Ishikawa (cell line): ENCODE measurements at regions not wholly inside any gene's neighbourhood (a gene's known extent, or its start where the extent isn't known, plus 50 kb on each side); places are given as distances from the start of the nearest gene placed in this dataset.

Source experiments
- CEBPB ChIP-seq: IDR thresholded peaks from 2 replicates; pipeline ENCODE4 v1.6.1; 2012
- CREB1 ChIP-seq: IDR thresholded peaks from 2 replicates; pipeline ENCODE4 v1.6.1; 2012; ENCODE audit warnings: low read depth
- EGR1 ChIP-seq: IDR thresholded peaks from 2 replicates; pipeline ENCODE4 v1.6.1; 2012
- EP300 ChIP-seq: IDR thresholded peaks from 2 replicates; pipeline ENCODE4 v1.6.1; 2012; ENCODE audit warnings: borderline replicate concordance
- FOXM1 ChIP-seq: IDR thresholded peaks from 2 replicates; pipeline ENCODE4 v1.6.1; 2012; ENCODE audit warnings: low read depth, borderline replicate concordance
- NFIC ChIP-seq: IDR thresholded peaks from 2 replicates; pipeline ENCODE4 v1.6.1; 2012
- RAD21 ChIP-seq: IDR thresholded peaks from 2 replicates; pipeline ENCODE4 v1.6.1; 2012; ENCODE audit warnings: low read depth
- TAF1 ChIP-seq: IDR thresholded peaks from 2 replicates; pipeline ENCODE4 v1.6.1; 2012; ENCODE audit warnings: low read depth, mild to moderate bottlenecking
- TCF12 ChIP-seq: IDR thresholded peaks from 2 replicates; pipeline ENCODE4 v1.6.1; 2012; ENCODE audit warnings: low read depth
- TEAD4 ChIP-seq: IDR thresholded peaks from 2 replicates; pipeline ENCODE4 v1.6.1; 2012
- YY1 ChIP-seq: IDR thresholded peaks from 2 replicates; pipeline ENCODE4 v1.6.1; 2012; ENCODE audit warnings: low read depth
- ZBTB7A ChIP-seq: IDR thresholded peaks from 2 replicates; pipeline ENCODE4 v1.6.1; 2012; ENCODE audit warnings: low read depth
- TF ChIP-seq, protein P1 (sequence below): IDR thresholded peaks from 2 replicates; pipeline ENCODE4 v1.6.1; 2012
- TF ChIP-seq, protein P2 (sequence below): IDR thresholded peaks from 2 replicates; pipeline ENCODE4 v1.6.1; 2012
- TF ChIP-seq, protein P3 (sequence below): IDR thresholded peaks from 2 replicates; pipeline ENCODE4 v1.6.1; 2012; ENCODE audit warnings: low read depth, mild to moderate bottlenecking

DNA sequence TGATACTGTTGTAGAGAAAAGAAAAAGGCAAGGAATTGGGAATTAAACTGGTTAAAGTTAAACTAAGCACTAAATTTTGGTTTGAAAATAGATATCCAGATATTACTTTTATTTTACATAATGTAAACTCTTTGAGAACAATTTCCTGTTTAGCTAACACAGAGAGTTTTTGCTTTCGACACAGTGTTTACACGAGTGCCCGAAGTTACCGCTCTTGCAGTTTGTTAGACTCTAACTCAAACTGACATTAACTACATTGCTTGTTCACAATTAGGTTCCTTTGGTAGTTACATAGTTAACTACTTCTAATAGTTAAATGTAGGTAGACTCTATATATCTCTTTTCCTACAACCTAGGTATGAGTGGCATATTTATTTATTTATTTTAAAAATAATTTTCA is 117.1 kb upstream of the CHD1 start:
- TF ChIP-seq TCF12 (no peak), ZBTB7A (no peak), RAD21 (no peak), CEBPB (no peak), TEAD4 (no peak), FOXM1 (no peak), NFIC (no peak), EP300 (no peak), EGR1 (no peak), YY1 (no peak), TAF1 (no peak)
- TF ChIP-seq, protein P1, sequence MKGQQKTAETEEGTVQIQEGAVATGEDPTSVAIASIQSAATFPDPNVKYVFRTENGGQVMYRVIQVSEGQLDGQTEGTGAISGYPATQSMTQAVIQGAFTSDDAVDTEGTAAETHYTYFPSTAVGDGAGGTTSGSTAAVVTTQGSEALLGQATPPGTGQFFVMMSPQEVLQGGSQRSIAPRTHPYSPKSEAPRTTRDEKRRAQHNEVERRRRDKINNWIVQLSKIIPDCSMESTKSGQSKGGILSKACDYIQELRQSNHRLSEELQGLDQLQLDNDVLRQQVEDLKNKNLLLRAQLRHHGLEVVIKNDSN = no peak
- TF ChIP-seq, protein P2, sequence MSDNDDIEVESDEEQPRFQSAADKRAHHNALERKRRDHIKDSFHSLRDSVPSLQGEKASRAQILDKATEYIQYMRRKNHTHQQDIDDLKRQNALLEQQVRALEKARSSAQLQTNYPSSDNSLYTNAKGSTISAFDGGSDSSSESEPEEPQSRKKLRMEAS = no peak

DNA sequence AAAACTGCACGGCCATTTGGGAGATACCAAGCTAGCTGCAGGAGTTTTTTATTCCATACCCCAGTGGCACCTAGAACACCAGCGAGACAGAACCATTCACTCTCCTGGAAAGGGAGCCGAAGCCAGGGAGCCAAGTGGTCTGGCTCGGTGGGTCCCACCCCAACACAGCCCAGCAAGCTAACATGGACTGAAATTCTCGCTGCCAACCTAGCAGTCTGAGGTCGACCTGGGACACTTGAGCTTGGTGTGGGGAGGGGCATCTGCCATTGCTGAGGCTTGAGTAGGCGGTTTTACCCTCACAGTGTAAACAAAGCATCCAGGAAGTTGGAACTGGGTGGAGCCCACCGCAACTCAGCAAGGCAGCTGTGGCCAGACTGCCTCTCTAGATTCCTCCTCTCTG is 108.9 kb upstream of the CHD1 start:
- TF ChIP-seq ZBTB7A (no peak), TAF1 (no peak), TEAD4 (no peak), EP300 (no peak), CREB1 (no peak), EGR1 (no peak), RAD21 (no peak), NFIC (no peak), FOXM1 (no peak), CEBPB (no peak), YY1 (no peak), TCF12 (no peak)
- TF ChIP-seq, protein P3, sequence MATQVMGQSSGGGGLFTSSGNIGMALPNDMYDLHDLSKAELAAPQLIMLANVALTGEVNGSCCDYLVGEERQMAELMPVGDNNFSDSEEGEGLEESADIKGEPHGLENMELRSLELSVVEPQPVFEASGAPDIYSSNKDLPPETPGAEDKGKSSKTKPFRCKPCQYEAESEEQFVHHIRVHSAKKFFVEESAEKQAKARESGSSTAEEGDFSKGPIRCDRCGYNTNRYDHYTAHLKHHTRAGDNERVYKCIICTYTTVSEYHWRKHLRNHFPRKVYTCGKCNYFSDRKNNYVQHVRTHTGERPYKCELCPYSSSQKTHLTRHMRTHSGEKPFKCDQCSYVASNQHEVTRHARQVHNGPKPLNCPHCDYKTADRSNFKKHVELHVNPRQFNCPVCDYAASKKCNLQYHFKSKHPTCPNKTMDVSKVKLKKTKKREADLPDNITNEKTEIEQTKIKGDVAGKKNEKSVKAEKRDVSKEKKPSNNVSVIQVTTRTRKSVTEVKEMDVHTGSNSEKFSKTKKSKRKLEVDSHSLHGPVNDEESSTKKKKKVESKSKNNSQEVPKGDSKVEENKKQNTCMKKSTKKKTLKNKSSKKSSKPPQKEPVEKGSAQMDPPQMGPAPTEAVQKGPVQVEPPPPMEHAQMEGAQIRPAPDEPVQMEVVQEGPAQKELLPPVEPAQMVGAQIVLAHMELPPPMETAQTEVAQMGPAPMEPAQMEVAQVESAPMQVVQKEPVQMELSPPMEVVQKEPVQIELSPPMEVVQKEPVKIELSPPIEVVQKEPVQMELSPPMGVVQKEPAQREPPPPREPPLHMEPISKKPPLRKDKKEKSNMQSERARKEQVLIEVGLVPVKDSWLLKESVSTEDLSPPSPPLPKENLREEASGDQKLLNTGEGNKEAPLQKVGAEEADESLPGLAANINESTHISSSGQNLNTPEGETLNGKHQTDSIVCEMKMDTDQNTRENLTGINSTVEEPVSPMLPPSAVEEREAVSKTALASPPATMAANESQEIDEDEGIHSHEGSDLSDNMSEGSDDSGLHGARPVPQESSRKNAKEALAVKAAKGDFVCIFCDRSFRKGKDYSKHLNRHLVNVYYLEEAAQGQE = no peak
- TF ChIP-seq, protein P1 = no peak
- TF ChIP-seq, protein P2 = no peak

DNA sequence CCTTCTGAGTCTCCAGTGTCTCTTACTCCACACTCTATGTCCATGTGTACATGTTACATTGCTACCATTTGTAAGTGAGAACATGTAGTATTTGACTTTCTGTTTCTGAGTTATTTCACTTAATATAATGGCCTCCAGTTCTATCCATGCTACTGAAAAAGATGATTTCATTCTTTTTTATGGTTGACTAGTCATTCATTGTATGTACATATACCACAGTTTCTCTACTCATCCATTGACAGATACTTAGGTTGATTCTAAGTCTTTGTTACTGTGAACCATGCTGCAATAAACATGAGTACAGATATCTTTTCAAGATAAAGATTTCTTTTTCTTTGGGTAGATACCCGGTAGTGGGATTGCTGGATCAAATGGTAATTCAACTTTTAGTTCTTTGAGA is 107.1 kb upstream of the CHD1 start:
- TF ChIP-seq NFIC (no peak), TEAD4 (no peak), ZBTB7A (no peak), CREB1 (no peak), CEBPB (no peak), FOXM1 (no peak), RAD21 (no peak), EGR1 (no peak), TAF1 (no peak), YY1 (no peak), TCF12 (no peak), EP300 (no peak)
- TF ChIP-seq, protein P1 = no peak
- TF ChIP-seq, protein P3 = no peak
- TF ChIP-seq, protein P2 = no peak

DNA sequence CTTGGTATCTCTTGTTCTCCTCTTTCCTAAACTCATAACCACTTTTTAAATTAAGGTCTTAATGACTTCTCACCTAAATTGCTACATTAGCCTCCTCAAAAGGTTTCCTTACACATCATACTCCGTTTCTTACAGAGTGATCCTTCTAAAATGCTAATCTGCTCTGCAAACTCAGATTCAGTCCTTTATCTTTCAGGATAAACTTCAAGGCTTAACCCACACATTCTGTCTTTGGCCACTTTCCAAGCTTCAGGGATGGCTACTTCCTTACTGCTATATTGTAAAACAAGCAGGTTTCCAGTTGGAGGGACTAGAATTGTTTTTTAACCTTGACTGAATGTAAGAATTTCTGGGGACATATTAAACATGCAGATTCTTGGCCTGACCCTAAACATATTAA is 105.5 kb upstream of the CHD1 start:
- TF ChIP-seq FOXM1 = no peak
- no peak for TF ChIP-seq EP300
- TF ChIP-seq, protein P2 = no peak
- no peak for TF ChIP-seq TCF12
- TF ChIP-seq ZBTB7A = no peak
- no peak for TF ChIP-seq EGR1
- TF ChIP-seq, protein P1 = no peak
- no peak for TF ChIP-seq YY1
- no peak for TF ChIP-seq TEAD4
- TF ChIP-seq NFIC = no peak
- TF ChIP-seq CREB1 = no peak
- TF ChIP-seq, protein P3 = no peak
- TF ChIP-seq TAF1 = no peak
- no peak for TF ChIP-seq RAD21
- TF ChIP-seq CEBPB = no peak
